Activated T-helper 1 cell treated with anti-CD3 and anti-CD28 coated beads, Interleukin-12 subunit alpha, Interleukin-12 subunit beta, Interleukin-2, Interleukin-4 antibody, amounts not matched to agents 30 ng/mL and 10 ng/mL and 1 ng/mL, durations not matched to agents 14 hours and 24 hours and 36 hours (primary cell): ENCODE measurements at regions not wholly inside any gene's neighbourhood (a gene's known extent, or its start where the extent isn't known, plus 50 kb on each side); places are given as distances from the start of the nearest gene placed in this dataset.
"Not testable (repeated sequence)": the region's sequence is repeated elsewhere in the genome, so short reads cannot be mapped to it uniquely, and the experiment has no call there.

Source experiments
- DNase-seq: peaks from one replicate; pipeline ENCODE4 v3.0.0; 2021; ENCODE audit warnings: low spot score
- H3K27ac Mint-ChIP-seq: one replicate; pipeline ENCODE4 v1.8.0; 2021; ENCODE audit warnings: mild to moderate bottlenecking, mixed read lengths
- H3K27me3 Mint-ChIP-seq: one replicate; pipeline ENCODE4 v1.8.0; 2022; ENCODE audit warnings: mild to moderate bottlenecking, moderate library complexity, mixed read lengths; ENCODE audit not compliant: insufficient read depth
- H3K36me3 Mint-ChIP-seq: one replicate; pipeline ENCODE4 v1.8.0; 2021; ENCODE audit warnings: low read depth, mixed read lengths
- H3K4me1 Mint-ChIP-seq: one replicate; pipeline ENCODE4 v1.8.0; 2021; ENCODE audit warnings: low read depth, mixed read lengths
- H3K4me3 Mint-ChIP-seq: one replicate; pipeline ENCODE4 v1.8.0; 2021; ENCODE audit warnings: mild to moderate bottlenecking, moderate library complexity, mixed read lengths
- H3K9me3 Mint-ChIP-seq: one replicate; pipeline ENCODE4 v1.8.0; 2021; ENCODE audit warnings: mixed read lengths
- intact Hi-C: fragments of 100-400 bp; cut with micrococcal nuclease; formaldehyde crosslinking; loops from one replicate; pipeline ENCODE4 v1.15.1; 2024

DNA sequence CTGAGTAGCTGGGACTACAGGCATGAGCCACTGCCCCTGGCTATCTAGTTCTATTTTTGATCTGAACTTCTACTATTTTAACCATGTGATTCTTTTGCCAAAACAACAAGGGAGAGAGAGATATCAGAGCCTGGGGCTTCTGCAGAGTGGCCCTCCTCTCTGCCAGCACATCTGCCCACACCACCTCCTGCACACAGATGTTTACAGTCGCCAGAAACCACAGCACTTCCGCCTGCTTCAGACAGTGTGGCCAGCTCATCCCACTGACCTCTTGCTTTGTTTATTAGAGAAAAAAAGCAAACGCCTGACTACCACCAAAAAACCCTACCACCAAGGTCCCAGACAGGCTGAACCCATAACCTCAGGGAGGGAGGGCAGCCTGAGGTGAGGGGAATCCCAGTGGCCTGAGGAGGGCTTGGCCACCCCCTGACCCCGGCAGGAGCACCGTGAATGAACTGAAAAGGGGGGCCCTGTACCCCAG, 85.9 kb upstream of the ABHD2 start:
- Mint-ChIP-seq H3K27ac (no peak overlapping the region), H3K4me3 (no peak overlapping the region)
- intact Hi-C loops, result no loop called here

DNA sequence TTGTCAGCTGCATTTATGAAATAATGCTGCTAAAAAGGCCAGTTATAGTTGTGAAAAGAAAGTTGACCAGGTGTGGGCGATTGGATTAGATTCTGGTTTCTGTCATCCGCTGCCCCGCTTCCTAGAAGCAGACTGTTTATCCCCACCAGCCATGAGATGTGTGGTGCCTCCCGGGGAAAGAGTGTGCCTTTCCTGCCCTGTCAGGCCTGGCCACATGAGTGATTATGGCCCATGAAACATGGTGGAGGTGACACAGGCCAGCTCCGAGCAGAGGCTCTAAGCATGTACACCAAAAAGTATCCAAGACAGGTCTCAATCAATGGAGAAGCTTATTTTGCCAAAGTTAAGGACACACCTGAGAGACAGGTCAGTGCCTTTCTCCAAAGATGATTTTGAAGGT, 85.4 kb upstream of the ABHD2 start:
- no peaks in the 10 kb centered on the region for H3K9me3 Mint-ChIP-seq
- H3K4me3 Mint-ChIP-seq, result no peak overlapping the region
- no peak overlapping the region for H3K27ac Mint-ChIP-seq
- intact Hi-C loops, result no loop called here
- no peak for DNase-seq
- H3K27me3 Mint-ChIP-seq, result peaks cover 7% of the 10 kb centered on the region
- H3K4me1 Mint-ChIP-seq, result no peaks in the 10 kb centered on the region
- H3K36me3 Mint-ChIP-seq, result no peaks in the 10 kb centered on the region

More for the DNA sequence above, 85.9 kb upstream of the ABHD2 start:
- H3K36me3 Mint-ChIP-seq, result no peaks in the 10 kb centered on the region
- no peaks in the 10 kb centered on the region for H3K4me1 Mint-ChIP-seq
- no peaks in the 10 kb centered on the region for H3K9me3 Mint-ChIP-seq
- H3K27me3 Mint-ChIP-seq, result peaks cover 10% of the 10 kb centered on the region
- DNase-seq, result no peak

DNA sequence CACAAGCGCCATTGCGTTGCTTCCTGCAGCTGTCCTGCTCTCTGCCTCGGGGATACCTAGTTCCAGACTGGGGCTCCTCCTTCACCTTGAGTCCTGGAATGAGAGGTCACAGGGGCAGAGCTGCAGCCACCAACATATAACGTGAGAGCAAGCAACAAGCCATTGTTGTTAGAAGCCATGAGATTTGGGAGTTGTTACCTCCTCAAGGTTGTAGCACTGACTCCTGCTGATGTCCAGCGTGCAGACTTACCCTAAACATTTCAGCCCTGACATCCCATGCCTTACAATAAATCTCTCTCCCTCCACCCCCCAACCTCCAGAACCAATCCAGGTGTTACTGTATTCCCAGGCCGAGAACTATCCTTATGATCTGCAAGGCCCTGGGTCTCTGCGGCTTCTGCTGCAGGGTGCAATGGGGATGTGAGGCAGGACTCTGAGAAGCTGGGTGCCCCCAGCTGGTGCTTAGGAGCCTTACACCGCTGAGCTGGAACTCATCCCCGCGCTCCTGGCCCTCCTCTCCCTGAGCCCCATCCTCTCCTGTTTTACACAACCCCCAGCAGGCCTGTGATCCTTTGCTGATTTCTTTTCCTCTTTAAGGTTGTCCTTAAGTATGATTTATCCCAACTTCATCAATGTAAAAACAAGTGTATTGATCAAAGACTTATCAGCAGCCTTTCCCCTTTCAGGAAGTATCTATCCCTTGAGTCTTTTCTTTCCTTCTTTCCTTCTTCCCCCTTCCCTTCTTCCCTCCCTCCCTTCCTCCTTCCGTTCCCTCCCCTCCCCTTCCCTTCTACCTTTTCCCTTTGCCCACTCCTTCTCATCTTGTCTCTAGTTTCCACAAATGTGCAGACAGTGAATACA, 84.2 kb upstream of the ABHD2 start:
- intact Hi-C loops, result no loop called here
- Mint-ChIP-seq H3K4me3 (no peak overlapping the region), H3K4me1 (no peaks in the 10 kb centered on the region), H3K9me3 (no peaks in the 10 kb centered on the region), H3K27ac (no peak overlapping the region), H3K36me3 (no peaks in the 10 kb centered on the region), H3K27me3 (peaks cover 7% of the 10 kb centered on the region)
- no peak for DNase-seq

GRCh38 chr15:89004726-89005030, 83.6 kb upstream of the ABHD2 start:
- H3K4me3 Mint-ChIP-seq, result no peak overlapping the region
- DNase-seq, result no peak
- intact Hi-C loops, result no loop called here
- no peaks in the 10 kb centered on the region for H3K36me3 Mint-ChIP-seq
- H3K27me3 Mint-ChIP-seq, result peaks cover 7% of the 10 kb centered on the region
- H3K9me3 Mint-ChIP-seq, result no peaks in the 10 kb centered on the region
- H3K4me1 Mint-ChIP-seq, result no peaks in the 10 kb centered on the region
- H3K27ac Mint-ChIP-seq, result no peak overlapping the region

GRCh38 chr15:89007527-89007926, 80.7 kb upstream of the ABHD2 start:
- H3K27me3 Mint-ChIP-seq, result peaks cover 13% of the 10 kb centered on the region
- H3K36me3 Mint-ChIP-seq, H3K9me3 Mint-ChIP-seq, DNase-seq, H3K4me1 Mint-ChIP-seq, H3K4me3 Mint-ChIP-seq, intact Hi-C loops, H3K27ac Mint-ChIP-seq: not testable (repeated sequence)

GRCh38 chr15:89007989-89008388, 80.3 kb upstream of the ABHD2 start:
- Mint-ChIP-seq H3K4me3 (no peak overlapping the region), H3K9me3 (no peaks in the 10 kb centered on the region), H3K27ac (no peak overlapping the region), H3K27me3 (peaks cover 16% of the 10 kb centered on the region), H3K4me1 (no peaks in the 10 kb centered on the region), H3K36me3 (no peaks in the 10 kb centered on the region)
- intact Hi-C loops, result no loop called here
- DNase-seq, result no peak

- Mint-ChIP-seq H3K4me3 (no peak overlapping the region), H3K27me3 (peaks cover 21% of the 10 kb centered on the region), H3K27ac (no peak overlapping the region), H3K9me3 (no peaks in the 10 kb centered on the region), H3K4me1 (no peaks in the 10 kb centered on the region), H3K36me3 (no peaks in the 10 kb centered on the region)
- no peak for DNase-seq
- intact Hi-C loops, result no loop called here
These were observed 79.2 kb upstream of the ABHD2 start for GRCh38 chr15:89009080-89009479.

- Mint-ChIP-seq H3K4me3 (no peak overlapping the region), H3K27ac (no peak overlapping the region), H3K36me3 (no peaks in the 10 kb centered on the region), H3K9me3 (no peaks in the 10 kb centered on the region), H3K4me1 (peaks cover 27% of the 10 kb centered on the region), H3K27me3 (peaks cover 35% of the 10 kb centered on the region)
- no peak for DNase-seq
- intact Hi-C loops, result no loop called here
These were observed 72.7 kb upstream of the ABHD2 start for GRCh38 chr15:89015412-89016097.

DNA sequence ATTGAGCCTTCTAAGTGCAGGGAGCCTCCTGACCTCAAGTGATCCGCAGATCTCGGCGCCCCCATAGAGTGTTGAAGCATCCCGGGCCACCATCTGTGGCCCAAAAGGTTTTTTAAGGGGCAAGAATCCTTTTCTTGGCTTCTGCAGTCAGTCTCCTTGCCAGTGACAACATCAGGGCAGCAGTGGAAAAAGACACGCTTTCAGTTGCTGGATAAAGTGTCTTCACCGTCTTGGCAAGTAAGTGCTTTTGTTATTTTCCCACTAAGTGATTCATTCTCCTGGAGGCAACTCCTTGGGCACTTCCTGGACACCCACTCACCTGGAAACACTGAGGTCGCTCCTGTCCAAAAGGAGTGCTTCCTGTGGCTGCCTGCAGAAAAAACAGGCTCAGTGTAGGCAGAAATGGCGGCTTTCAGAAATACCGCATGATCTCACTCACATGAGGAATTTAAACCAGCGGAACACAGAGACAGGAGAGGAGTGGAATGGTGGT, 71.7 kb upstream of the ABHD2 start:
- no peak overlapping the region for H3K27ac Mint-ChIP-seq

DNA sequence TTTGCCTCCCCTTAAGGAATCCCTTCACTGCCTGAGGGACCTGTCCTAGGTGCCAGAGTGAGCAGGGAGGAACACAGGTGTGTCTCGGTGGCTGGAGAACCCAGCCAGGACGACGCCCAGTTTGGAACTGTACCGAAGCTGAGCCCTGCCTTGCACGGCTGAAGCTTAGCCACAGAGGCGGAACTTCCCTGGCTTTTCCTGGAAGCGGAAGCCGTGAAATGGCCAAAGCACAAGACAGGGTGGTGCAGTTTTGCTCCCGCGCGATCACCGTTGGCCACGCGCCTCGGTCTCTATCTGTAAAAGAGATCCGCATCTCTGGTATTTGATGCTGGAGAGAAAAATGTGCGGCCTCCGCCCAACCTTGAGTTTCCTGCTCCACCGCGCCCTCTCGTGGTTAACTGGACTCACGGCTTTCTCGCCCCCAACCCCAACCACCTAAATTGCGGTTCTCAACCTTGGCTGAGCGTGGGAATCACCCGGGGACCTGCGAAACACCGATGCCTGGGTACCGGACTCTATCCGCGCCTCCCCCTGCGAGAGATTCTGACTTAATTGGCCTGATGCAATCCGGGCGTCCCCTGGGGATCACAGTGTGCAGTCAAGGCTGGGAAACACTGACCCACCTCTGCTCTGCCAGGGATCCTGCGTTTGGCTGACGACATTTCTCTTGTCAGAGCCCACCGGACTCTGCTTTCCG, 70.7 kb upstream of the ABHD2 start:
- Mint-ChIP-seq H3K36me3 (no peaks in the 10 kb centered on the region), H3K27ac (peak overlapping the region; percentile 61), H3K4me1 (peaks cover 27% of the 10 kb centered on the region), H3K9me3 (no peaks in the 10 kb centered on the region), H3K4me3 (peak overlapping the region; percentile 61), H3K27me3 (peaks cover 32% of the 10 kb centered on the region)
- DNase-seq, result peak; percentile 70
- intact Hi-C loops, result loop anchor here (1.0 kb wide), 3 partner anchors 113 to 393 kb away; no protein-coding TSS in a partner anchor

More for the DNA sequence above, 71.7 kb upstream of the ABHD2 start:
- Mint-ChIP-seq H3K36me3 (no peaks in the 10 kb centered on the region), H3K27me3 (peaks cover 38% of the 10 kb centered on the region), H3K4me1 (peaks cover 27% of the 10 kb centered on the region), H3K9me3 (no peaks in the 10 kb centered on the region), H3K4me3 (no peak overlapping the region)
- intact Hi-C loops, result loop anchor here (1.0 kb wide), 3 partner anchors 112 to 392 kb away; no protein-coding TSS in a partner anchor
- DNase-seq, result no peak

DNA sequence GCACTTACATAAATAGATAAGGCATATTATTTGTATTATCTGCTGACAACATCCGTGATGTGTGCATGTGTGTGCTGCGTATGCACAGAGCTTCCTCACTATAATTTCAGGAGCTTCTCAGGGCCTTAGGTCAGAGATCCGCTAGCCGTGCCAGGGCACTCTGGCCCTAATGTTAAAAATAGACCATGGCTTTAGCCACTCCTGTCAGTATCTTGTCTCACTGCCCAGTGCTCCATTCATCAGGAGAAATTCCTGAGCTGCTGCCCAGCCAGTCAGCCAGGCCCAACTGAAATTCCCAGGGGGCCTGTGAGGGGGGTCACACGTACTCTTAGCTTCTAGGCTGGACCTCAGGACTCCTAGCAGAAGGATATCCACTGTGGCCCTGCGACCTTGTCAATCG, 70.0 kb upstream of the ABHD2 start:
- H3K36me3 Mint-ChIP-seq, result no peaks in the 10 kb centered on the region
- H3K27ac Mint-ChIP-seq, result no peak overlapping the region
- no peaks in the 10 kb centered on the region for H3K9me3 Mint-ChIP-seq
- H3K4me1 Mint-ChIP-seq, result peaks cover 27% of the 10 kb centered on the region
- no peak for DNase-seq
- H3K27me3 Mint-ChIP-seq, result peaks cover 27% of the 10 kb centered on the region
- intact Hi-C loops, result no loop called here
- H3K4me3 Mint-ChIP-seq, result peak overlapping the region; percentile 61

- DNase-seq, result no peak
- Mint-ChIP-seq H3K4me1 (peaks cover 27% of the 10 kb centered on the region), H3K4me3 (no peak overlapping the region), H3K27me3 (peaks cover 22% of the 10 kb centered on the region), H3K36me3 (no peaks in the 10 kb centered on the region), H3K27ac (no peak overlapping the region), H3K9me3 (no peaks in the 10 kb centered on the region)
- intact Hi-C loops, result no loop called here
These were observed 68.8 kb upstream of the ABHD2 start for GRCh38 chr15:89019436-89019835.

- Mint-ChIP-seq H3K9me3 (peaks cover 3% of the 10 kb centered on the region), H3K36me3 (no peaks in the 10 kb centered on the region), H3K4me1 (peaks cover 27% of the 10 kb centered on the region), H3K27me3 (peaks cover 21% of the 10 kb centered on the region), H3K4me3 (no peak overlapping the region), H3K27ac (no peak overlapping the region)
- no peak for DNase-seq
- intact Hi-C loops, result no loop called here
These were observed 67.0 kb upstream of the ABHD2 start for GRCh38 chr15:89021224-89021623.
